ENCODE measurements at regions not wholly inside any gene's neighbourhood (a gene's known extent, or its start where the extent isn't known, plus 50 kb on each side); places are given as distances from the start of the nearest gene placed in this dataset.

DNA sequence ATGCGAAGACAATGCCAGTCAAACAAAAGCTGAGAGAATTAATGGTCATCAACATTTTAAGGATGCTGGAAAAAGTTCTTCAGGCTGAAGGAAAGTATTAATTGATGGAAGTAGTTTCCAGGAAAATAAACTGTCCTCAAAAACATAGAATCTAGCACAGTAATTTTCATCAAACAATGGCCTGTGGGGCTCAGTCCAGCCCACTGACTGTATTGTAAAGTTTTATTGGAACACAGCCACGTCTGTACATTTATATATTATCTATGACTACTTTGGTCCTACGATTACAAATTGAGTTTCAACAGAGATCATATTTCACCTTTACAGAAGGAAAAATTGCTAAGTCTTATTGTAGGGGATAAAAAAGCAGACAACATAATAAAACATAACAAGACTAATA is 484.5 kb downstream of the KCNJ2 start:
- Histone ChIP-seq H3K27ac (ENCODE audit: low read depth, low read length) (no peak overlapping the region), H3K36me3 (ENCODE audit: insufficient read depth, low read length) (no peaks in the 10 kb centered on the region), H3K4me1 (ENCODE audit: insufficient read depth, low read length) (no peaks in the 10 kb centered on the region), H3K9me3 (ENCODE audit: low read length) (no peaks in the 10 kb centered on the region), H3K4me3 (ENCODE audit: low read length) (no peak overlapping the region), H3K27me3 (ENCODE audit: insufficient read depth, low read length, poor library complexity, severe bottlenecking) (no peaks in the 10 kb centered on the region)
- POLR2A ChIA-PET: no interaction called here
- H3K4me3 Mint-ChIP-seq: no peak overlapping the region
- no peak for DNase-seq
- H3K27me3 Mint-ChIP-seq: no peaks in the 10 kb centered on the region
- CTCF ChIA-PET: no interaction called here
- no peaks in the 10 kb centered on the region for H3K4me1 Mint-ChIP-seq
- no peaks in the 10 kb centered on the region for H3K36me3 Mint-ChIP-seq
- peaks cover 0 to 6% (median 3%) of the 10 kb centered on the region in 5 donors for H3K9me3 Mint-ChIP-seq
- no peak overlapping the region for H3K27ac Mint-ChIP-seq

DNA sequence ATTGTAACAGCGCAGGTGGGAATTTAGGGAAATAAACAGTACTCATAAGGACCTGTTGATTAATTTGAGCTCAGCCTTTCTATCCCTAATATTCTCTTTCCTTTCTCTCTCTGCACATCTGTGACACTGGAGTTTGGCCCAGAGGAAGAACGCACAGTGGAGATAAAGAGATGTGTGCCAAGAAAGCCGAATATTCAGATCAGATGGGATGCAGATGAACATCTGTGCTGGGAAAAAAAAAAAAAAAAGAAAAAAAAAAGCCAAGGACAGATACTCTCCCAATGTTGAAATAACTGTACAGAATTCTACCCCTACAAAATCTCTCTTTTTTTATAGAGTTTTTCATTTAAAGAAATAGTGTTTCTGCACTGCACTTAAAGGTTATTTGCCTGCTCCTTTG is 485.4 kb downstream of the KCNJ2 start:
- no peak overlapping the region for H3K27ac Mint-ChIP-seq
- H3K4me3 Mint-ChIP-seq: no peak overlapping the region
- H3K27ac ChIP-seq (ENCODE audit: low read depth, low read length): no peak overlapping the region
- peaks cover 0 to 6% (median 3%) of the 10 kb centered on the region in 5 donors for H3K9me3 Mint-ChIP-seq
- DNase-seq: no peak
- H3K4me1 Mint-ChIP-seq: no peaks in the 10 kb centered on the region
- CTCF ChIA-PET: no interaction called here
- H3K36me3 ChIP-seq (ENCODE audit: insufficient read depth, low read length): no peaks in the 10 kb centered on the region
- no peak overlapping the region for H3K4me3 ChIP-seq (ENCODE audit: low read length)
- POLR2A ChIA-PET: no interaction called here
- no peaks in the 10 kb centered on the region for H3K27me3 ChIP-seq (ENCODE audit: insufficient read depth, low read length, poor library complexity, severe bottlenecking)
- no peaks in the 10 kb centered on the region for H3K4me1 ChIP-seq (ENCODE audit: insufficient read depth, low read length)
- no peaks in the 10 kb centered on the region for H3K9me3 ChIP-seq (ENCODE audit: low read length)
- H3K27me3 Mint-ChIP-seq: no peaks in the 10 kb centered on the region
- H3K36me3 Mint-ChIP-seq: no peaks in the 10 kb centered on the region

DNA sequence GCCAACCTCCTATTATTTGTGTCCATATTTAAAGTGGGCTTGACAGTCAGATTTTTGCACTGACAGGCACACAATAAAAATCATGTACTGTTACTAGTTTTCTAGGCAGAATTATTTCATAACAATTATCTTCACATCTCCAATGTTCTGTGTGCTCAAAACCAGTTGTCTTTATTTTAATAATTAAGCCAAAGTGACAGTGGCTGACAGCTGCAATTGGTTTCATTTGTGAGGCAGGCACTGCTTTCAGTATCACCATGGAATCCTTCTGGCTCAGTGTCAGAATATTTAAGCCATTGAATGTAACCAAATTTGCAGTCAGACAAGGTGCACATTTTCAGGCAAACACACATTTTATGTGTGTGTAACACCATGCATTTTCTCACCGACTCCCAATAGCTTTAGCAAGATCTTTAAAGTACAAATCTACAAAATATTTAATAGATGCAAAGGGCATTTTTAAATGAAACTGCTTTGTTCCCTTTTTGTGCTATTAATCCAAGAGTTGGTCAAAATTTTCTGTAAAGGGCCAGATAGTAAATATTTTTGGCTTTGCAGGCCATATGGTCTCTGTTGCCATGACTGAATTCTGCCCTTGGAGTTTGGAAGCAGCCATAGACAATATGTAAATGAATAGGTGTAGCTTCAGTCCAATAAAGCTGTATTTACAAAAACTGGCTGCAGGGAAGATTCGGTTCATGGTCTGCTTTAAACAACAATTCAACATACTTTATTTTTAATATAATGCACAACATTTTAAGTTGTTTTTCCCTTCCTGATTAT is 486.0 kb downstream of the KCNJ2 start:
- H3K27me3 ChIP-seq (ENCODE audit: insufficient read depth, low read length, poor library complexity, severe bottlenecking): no peaks in the 10 kb centered on the region
- no peak overlapping the region for H3K27ac ChIP-seq (ENCODE audit: low read depth, low read length)
- no peak overlapping the region for H3K4me3 ChIP-seq (ENCODE audit: low read length)
- ChIA-PET CTCF (no interaction called here), POLR2A (no interaction called here)
- no peak overlapping the region for H3K4me3 Mint-ChIP-seq
- no peaks in the 10 kb centered on the region for H3K36me3 ChIP-seq (ENCODE audit: insufficient read depth, low read length)
- H3K27me3 Mint-ChIP-seq: no peaks in the 10 kb centered on the region
- no peaks in the 10 kb centered on the region for H3K36me3 Mint-ChIP-seq
- peaks cover 0 to 6% (median 3%) of the 10 kb centered on the region in 5 donors for H3K9me3 Mint-ChIP-seq
- DNase-seq: no peak
- H3K27ac Mint-ChIP-seq: no peak overlapping the region
- no peaks in the 10 kb centered on the region for H3K4me1 ChIP-seq (ENCODE audit: insufficient read depth, low read length)
- no peaks in the 10 kb centered on the region for H3K9me3 ChIP-seq (ENCODE audit: low read length)
- no peaks in the 10 kb centered on the region for H3K4me1 Mint-ChIP-seq

DNA sequence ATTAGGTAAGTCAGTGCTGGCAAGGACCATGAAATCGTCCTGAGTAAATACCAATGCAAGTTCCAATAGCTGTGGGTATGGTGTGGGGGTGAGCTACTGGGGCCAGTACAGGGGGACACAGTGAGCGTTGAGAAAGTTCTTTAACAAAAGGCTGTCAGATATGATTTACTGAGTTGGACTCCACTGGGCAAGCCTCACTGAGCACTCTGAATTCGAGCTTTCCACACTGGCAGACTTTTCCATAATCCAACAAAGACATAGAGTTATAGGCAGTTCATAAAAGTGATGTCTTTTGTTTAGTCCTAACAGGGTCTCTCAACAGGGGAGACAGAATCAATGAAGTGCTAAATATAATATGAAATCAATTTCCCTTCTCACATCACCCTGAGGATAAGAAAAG is 489.0 kb downstream of the KCNJ2 start:
- ChIA-PET POLR2A (no interaction called here), CTCF (no interaction called here)
- Histone ChIP-seq H3K36me3 (ENCODE audit: insufficient read depth, low read length) (no peaks in the 10 kb centered on the region), H3K4me3 (ENCODE audit: low read length) (no peak overlapping the region), H3K4me1 (ENCODE audit: insufficient read depth, low read length) (no peaks in the 10 kb centered on the region), H3K27me3 (ENCODE audit: insufficient read depth, low read length, poor library complexity, severe bottlenecking) (no peaks in the 10 kb centered on the region), H3K27ac (ENCODE audit: low read depth, low read length) (no peak overlapping the region), H3K9me3 (ENCODE audit: low read length) (no peaks in the 10 kb centered on the region)
- Mint-ChIP-seq H3K4me1 (no peaks in the 10 kb centered on the region), H3K4me3 (no peak overlapping the region), H3K36me3 (no peaks in the 10 kb centered on the region), H3K27ac (no peak overlapping the region), H3K27me3 (no peaks in the 10 kb centered on the region), H3K9me3 (peaks cover 0 to 6% (median 3%) of the 10 kb centered on the region in 5 donors)
- no peak for DNase-seq

DNA sequence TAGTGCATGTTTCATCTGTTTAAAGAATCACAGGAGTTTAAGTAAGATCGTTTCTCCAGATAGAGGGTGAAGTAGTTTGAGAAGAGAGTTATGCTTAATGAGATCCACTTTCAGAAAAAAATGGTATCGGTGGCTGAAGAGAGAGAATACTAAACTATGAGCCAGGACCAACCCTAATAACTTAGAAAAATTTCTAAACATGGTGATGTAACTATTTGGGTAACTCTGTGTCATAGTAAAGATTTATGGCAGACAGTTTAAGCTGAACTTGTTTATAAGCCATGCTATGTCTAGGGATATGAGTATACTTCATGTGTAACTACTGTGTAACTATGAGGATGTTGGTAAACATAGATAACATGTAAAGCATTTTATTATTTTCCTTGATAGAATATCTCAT is 489.5 kb downstream of the KCNJ2 start:
- no peak for DNase-seq
- Mint-ChIP-seq H3K4me1 (no peaks in the 10 kb centered on the region), H3K9me3 (peaks cover 0 to 6% (median 3%) of the 10 kb centered on the region in 5 donors), H3K36me3 (no peaks in the 10 kb centered on the region), H3K27me3 (no peaks in the 10 kb centered on the region), H3K27ac (no peak overlapping the region), H3K4me3 (no peak overlapping the region)
- ChIA-PET CTCF (no interaction called here), POLR2A (no interaction called here)
- Histone ChIP-seq H3K27ac (ENCODE audit: low read depth, low read length) (no peak overlapping the region), H3K4me3 (ENCODE audit: low read length) (no peak overlapping the region), H3K9me3 (ENCODE audit: low read length) (no peaks in the 10 kb centered on the region), H3K4me1 (ENCODE audit: insufficient read depth, low read length) (no peaks in the 10 kb centered on the region), H3K27me3 (ENCODE audit: insufficient read depth, low read length, poor library complexity, severe bottlenecking) (no peaks in the 10 kb centered on the region), H3K36me3 (ENCODE audit: insufficient read depth, low read length) (no peaks in the 10 kb centered on the region)

DNA sequence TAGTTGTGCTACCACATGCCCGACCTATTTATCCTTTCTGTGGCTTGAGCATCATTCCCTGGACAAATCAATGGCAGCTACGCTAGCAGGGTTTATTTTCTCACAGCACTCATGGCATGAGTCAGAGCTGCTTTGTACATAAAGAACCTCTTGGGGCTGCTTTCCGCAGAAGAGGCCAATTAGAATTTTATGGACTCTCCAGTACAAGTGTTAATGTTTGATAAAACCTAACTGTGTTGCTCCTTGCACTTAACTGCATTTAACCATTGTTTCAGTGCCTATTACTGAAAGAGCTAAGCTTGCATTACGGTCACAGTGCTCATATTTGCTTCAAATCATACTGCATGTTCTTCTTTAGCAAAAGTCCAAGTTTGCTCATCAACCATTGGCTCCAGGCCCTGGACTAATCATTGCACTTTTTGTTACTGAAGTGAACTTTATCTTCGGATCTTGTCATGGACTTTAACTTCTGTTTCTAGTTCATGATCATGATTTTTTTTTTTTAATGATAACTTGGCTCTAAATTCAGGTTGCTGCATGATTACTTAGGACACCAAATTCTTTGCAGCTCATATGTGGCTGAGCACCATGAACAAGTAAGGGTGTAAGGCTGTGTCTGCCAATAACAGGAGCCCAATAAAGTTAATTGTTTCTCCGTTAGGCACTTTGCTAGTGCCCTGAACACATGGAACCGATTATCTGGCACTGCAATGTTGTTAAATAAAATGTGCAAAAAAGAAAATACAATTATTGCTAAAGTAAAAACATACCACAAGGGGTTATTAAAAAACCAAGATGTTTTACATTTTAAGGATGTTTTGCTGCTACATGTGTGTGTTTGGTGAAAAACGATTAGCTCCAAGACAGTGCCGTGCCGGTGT is 492.2 kb downstream of the KCNJ2 start:
- H3K4me1 Mint-ChIP-seq: no peaks in the 10 kb centered on the region
- no peak overlapping the region for H3K27ac Mint-ChIP-seq
- no peak for DNase-seq
- ChIA-PET POLR2A (no interaction called here), CTCF (no interaction called here)
- no peaks in the 10 kb centered on the region for H3K27me3 Mint-ChIP-seq
- H3K9me3 ChIP-seq (ENCODE audit: low read length): no peaks in the 10 kb centered on the region
- no peaks in the 10 kb centered on the region for H3K27me3 ChIP-seq (ENCODE audit: insufficient read depth, low read length, poor library complexity, severe bottlenecking)
- no peak overlapping the region for H3K4me3 Mint-ChIP-seq
- peaks cover 0 to 4% (median 0%) of the 10 kb centered on the region in 5 donors for H3K9me3 Mint-ChIP-seq
- no peak overlapping the region for H3K4me3 ChIP-seq (ENCODE audit: low read length)
- no peak overlapping the region for H3K27ac ChIP-seq (ENCODE audit: low read depth, low read length)
- no peaks in the 10 kb centered on the region for H3K36me3 Mint-ChIP-seq
- H3K4me1 ChIP-seq (ENCODE audit: insufficient read depth, low read length): no peaks in the 10 kb centered on the region
- H3K36me3 ChIP-seq (ENCODE audit: insufficient read depth, low read length): no peaks in the 10 kb centered on the region

DNA sequence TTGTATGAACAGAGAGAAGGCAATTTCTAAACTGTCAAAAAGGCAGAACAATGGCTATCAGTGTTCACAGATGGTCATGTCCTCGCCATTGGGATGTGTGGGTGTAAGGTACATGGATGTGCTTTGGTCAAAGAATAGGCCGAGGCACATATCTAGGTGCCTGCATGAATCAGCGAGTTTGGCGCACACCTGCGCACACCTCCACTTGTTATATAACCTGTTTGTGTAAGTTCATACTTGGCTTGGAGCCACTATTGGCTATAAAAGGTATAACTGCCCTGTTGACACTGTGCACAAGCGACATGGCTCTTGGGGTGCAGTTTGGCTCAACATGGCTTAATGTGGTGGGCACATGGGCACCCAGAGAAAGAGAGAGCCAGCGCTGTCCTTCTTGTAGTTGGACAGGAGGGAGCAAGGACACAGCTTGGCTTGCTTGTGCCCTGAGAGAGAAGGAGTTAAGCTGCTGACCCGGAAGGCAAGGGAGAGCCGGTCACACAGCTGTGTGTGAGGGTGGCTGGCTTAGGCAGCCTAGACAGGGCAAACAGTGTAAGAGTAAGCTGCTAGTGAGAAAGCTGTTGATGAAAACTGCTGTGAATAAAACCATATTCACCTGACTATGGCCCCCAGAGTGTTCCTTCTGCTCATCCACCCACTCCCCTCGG is 499.1 kb downstream of the KCNJ2 start:
- no peaks in the 10 kb centered on the region for H3K4me1 Mint-ChIP-seq
- H3K27me3 ChIP-seq (ENCODE audit: insufficient read depth, low read length, poor library complexity, severe bottlenecking): no peaks in the 10 kb centered on the region
- no peak overlapping the region for H3K4me3 ChIP-seq (ENCODE audit: low read length)
- H3K27ac ChIP-seq (ENCODE audit: low read depth, low read length): no peak overlapping the region
- no peaks in the 10 kb centered on the region for H3K36me3 ChIP-seq (ENCODE audit: insufficient read depth, low read length)
- H3K9me3 ChIP-seq (ENCODE audit: low read length): no peaks in the 10 kb centered on the region
- ChIA-PET CTCF (no interaction called here), POLR2A (no interaction called here)
- no peaks in the 10 kb centered on the region for H3K27me3 Mint-ChIP-seq
- H3K36me3 Mint-ChIP-seq: no peaks in the 10 kb centered on the region
- peaks cover 0 to 4% (median 2%) of the 10 kb centered on the region in 5 donors for H3K9me3 Mint-ChIP-seq
- no peak overlapping the region for H3K27ac Mint-ChIP-seq
- no peaks in the 10 kb centered on the region for H3K4me1 ChIP-seq (ENCODE audit: insufficient read depth, low read length)
- no peak for DNase-seq
- no peak overlapping the region for H3K4me3 Mint-ChIP-seq

All from CD8-positive, alpha-beta memory T cell (primary cell).